T-helper 17 cell (primary cell): ENCODE measurements at regions not wholly inside any gene's neighbourhood (a gene's known extent, or its start where the extent isn't known, plus 50 kb on each side); places are given as distances from the start of the nearest gene placed in this dataset.
"Not testable (repeated sequence)": the region's sequence is repeated elsewhere in the genome, so short reads cannot be mapped to it uniquely, and the experiment has no call there.

Experiments
- ATAC-seq: fragments of 150-1000 bp; cut with Tn5 transposase; 2 replicates; pipeline ENCODE4 v1.10.0; 2021; ENCODE audit warnings: mild to moderate bottlenecking, moderate library complexity
- DNase-seq, 3 donors: peaks; one replicate each; pipeline versions ENCODE4 v3.0.0 to v3.0.0-alpha.2; 2020 to 2021
- H3K9me3 ChIP-seq: one replicate; pipeline ENCODE4 v1.7.0; 2013; ENCODE audit warnings: low read length, mild to moderate bottlenecking; ENCODE audit not compliant: control insufficient read depth, poor library complexity, severe bottlenecking
- H3K27ac Mint-ChIP-seq: one replicate; pipeline ENCODE4 v1.8.0; 2022; ENCODE audit warnings: mild to moderate bottlenecking, moderate library complexity, mixed read lengths
- H3K27me3 Mint-ChIP-seq: one replicate; pipeline ENCODE4 v1.8.0; 2022; ENCODE audit warnings: mixed read lengths
- H3K36me3 Mint-ChIP-seq: one replicate; pipeline ENCODE4 v1.8.0; 2022; ENCODE audit warnings: low read depth, mixed read lengths
- H3K4me1 Mint-ChIP-seq: one replicate; pipeline ENCODE4 v1.8.0; 2022; ENCODE audit warnings: mild to moderate bottlenecking, mixed read lengths
- H3K4me3 Mint-ChIP-seq: one replicate; pipeline ENCODE4 v1.8.0; 2022; ENCODE audit warnings: mild to moderate bottlenecking, moderate library complexity, mixed read lengths

DNA sequence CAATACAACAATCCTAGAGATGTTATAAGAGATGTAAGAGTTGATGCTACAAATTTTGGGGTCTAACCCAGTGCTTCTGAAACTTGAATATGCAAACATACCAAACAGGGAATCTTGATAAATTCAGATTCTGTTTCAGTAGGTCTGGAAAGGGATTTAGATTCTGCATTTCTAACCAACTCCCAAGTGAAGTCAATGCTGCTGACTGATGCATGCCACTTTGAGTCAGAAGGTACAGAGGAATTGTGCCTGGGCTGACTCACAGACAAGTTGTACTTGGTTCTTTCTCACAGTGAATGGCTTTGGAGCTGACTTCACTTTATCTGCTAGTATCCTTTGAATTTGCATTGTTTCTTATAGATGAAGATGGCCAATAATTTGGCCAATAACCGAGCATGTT is 973.9 kb downstream of the PRIM2 start:
- not testable (repeated sequence) for ATAC-seq

GRCh38 chr6:58307901-58308300 is 990.5 kb downstream of the PRIM2 start:
- not testable (repeated sequence) for DNase-seq, H3K27ac Mint-ChIP-seq, H3K36me3 Mint-ChIP-seq, H3K4me1 Mint-ChIP-seq, H3K4me3 Mint-ChIP-seq, H3K9me3 ChIP-seq, ATAC-seq, H3K27me3 Mint-ChIP-seq

More for the DNA sequence above, 973.9 kb downstream of the PRIM2 start:
- H3K4me1 Mint-ChIP-seq, H3K27me3 Mint-ChIP-seq, H3K27ac Mint-ChIP-seq, H3K9me3 ChIP-seq, H3K36me3 Mint-ChIP-seq, DNase-seq, H3K4me3 Mint-ChIP-seq: not testable (repeated sequence)

DNA sequence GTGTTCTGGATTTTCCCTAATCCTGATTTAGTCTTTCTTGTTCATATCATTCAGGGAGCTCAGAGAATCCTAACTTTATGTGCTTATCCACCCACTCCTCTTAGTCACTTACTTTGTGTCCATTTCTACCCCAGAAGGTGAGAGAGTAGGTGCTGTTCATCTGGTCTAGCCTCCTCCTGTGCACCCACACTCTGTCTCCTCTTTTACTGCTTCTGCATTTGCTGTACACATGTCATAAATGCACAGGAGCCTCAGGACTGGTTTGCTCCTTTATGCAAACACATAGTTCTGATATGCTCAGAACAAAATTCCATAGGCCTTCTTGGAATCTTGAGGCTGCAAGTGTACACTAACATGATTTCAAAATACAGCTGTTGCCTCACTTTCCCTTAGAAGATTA is 1014.7 kb downstream of the PRIM2 start:
- not testable (repeated sequence) for H3K4me3 Mint-ChIP-seq, H3K36me3 Mint-ChIP-seq, DNase-seq, H3K27me3 Mint-ChIP-seq, H3K27ac Mint-ChIP-seq, H3K4me1 Mint-ChIP-seq, ATAC-seq, H3K9me3 ChIP-seq

- not testable (repeated sequence) for H3K27me3 Mint-ChIP-seq, H3K36me3 Mint-ChIP-seq, H3K9me3 ChIP-seq, DNase-seq, ATAC-seq, H3K4me1 Mint-ChIP-seq, H3K4me3 Mint-ChIP-seq, H3K27ac Mint-ChIP-seq
Observed at GRCh38 chr6:58342287-58342686, 1024.9 kb downstream of the PRIM2 start.

DNA sequence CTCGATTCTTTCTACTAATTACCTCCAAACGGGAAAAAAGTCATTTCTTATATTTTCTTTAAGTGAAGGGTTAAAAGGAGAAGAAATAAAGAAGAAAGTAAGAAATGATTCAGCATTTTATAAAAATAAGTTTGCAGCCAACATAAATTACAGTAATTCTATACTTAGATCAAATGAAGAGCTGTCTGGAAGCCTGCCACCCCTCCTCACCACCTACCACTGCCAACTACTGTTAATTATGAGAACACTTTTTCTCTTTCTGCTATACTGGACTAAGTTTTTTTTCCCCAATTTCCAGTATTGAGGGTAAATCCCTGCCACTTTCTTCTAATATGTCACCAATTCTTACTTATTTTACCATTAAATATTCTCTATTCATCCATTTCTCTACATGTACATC is 1030.1 kb downstream of the PRIM2 start:
- H3K27me3 Mint-ChIP-seq, DNase-seq, ATAC-seq, H3K36me3 Mint-ChIP-seq, H3K4me1 Mint-ChIP-seq, H3K27ac Mint-ChIP-seq, H3K4me3 Mint-ChIP-seq, H3K9me3 ChIP-seq: not testable (repeated sequence)

DNA sequence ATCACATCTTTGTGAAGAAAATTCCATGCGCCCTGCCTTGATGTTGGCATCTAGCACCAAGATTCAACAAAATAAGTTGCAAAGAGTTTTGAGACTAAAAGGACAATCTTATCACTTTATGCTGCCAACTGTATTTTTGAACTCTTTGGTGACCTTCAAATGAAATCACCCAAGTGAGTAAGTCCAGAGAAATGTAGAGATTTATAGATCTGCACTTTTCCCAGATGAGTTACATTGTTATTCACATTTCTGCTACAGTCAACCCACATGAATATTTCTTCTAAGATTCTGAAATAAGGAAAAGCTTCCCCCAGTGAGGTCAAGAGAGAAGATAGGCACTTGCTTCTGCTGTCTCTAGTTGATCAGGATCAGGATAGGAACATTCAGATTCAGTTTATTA is 1034.2 kb downstream of the PRIM2 start:
- not testable (repeated sequence) for H3K36me3 Mint-ChIP-seq, DNase-seq, H3K9me3 ChIP-seq, H3K27ac Mint-ChIP-seq, H3K27me3 Mint-ChIP-seq, ATAC-seq, H3K4me1 Mint-ChIP-seq, H3K4me3 Mint-ChIP-seq

GRCh38 chr6:58358452-58358851 is 1041.0 kb downstream of the PRIM2 start:
- ATAC-seq, H3K4me3 Mint-ChIP-seq, H3K4me1 Mint-ChIP-seq, H3K27me3 Mint-ChIP-seq, H3K9me3 ChIP-seq, H3K36me3 Mint-ChIP-seq, DNase-seq, H3K27ac Mint-ChIP-seq: not testable (repeated sequence)

DNA sequence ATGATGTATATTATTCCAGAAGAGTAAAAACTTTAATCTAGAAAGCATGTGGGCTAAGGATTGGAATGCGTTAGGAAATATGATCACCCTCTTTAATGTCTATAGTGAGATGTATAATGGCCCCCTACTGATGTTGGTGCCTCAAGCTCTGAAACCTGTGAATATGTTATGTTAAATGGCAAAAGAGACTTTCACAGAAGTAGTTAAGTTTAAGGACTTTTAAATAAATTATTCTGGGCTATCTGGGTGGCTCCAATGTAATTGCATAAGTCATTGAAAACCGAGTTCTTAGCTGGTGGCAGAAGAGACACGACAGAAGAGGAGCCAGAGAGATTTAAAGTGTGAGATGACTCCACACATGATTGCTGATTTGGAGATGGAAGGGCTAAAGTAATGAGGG is 1048.4 kb downstream of the PRIM2 start:
- not testable (repeated sequence) for ATAC-seq, H3K4me1 Mint-ChIP-seq, H3K36me3 Mint-ChIP-seq, DNase-seq, H3K9me3 ChIP-seq, H3K4me3 Mint-ChIP-seq, H3K27me3 Mint-ChIP-seq, H3K27ac Mint-ChIP-seq

DNA sequence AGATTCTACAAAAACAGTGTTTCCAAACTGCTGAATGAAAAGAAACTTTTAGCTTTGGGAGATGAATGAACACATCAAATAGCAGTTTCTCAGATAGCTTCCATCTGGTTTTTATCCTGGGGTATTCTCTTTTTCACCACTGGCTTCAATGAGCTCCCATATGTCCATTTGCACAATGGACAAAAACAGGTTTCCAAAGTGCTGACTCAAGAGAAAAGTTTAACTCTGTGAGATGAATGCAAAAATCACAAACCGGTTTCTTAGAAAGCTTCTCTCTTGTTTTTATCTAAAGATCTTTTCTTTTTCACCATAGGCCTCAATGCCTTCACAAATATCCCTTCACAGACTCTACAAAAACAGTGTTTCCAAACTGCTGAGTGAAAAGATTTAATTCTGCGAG is 1089.2 kb downstream of the PRIM2 start:
- not testable (repeated sequence) for H3K4me1 Mint-ChIP-seq, ATAC-seq, H3K27me3 Mint-ChIP-seq, DNase-seq, H3K36me3 Mint-ChIP-seq, H3K9me3 ChIP-seq, H3K27ac Mint-ChIP-seq, H3K4me3 Mint-ChIP-seq

GRCh38 chr6:58419321-58419720 is 1101.9 kb downstream of the PRIM2 start:
- ATAC-seq (no peak), DNase-seq (no peak)
- H3K27ac Mint-ChIP-seq, result no peak overlapping the region
- H3K36me3 Mint-ChIP-seq, result no peaks in the 10 kb centered on the region
- H3K27me3 Mint-ChIP-seq, result no peaks in the 10 kb centered on the region
- no peaks in the 10 kb centered on the region for H3K4me1 Mint-ChIP-seq
- H3K4me3 Mint-ChIP-seq, result no peak overlapping the region
- H3K9me3 ChIP-seq, result no peaks in the 10 kb centered on the region
